GM12878 (cell line): ENCODE measurements at regions not wholly inside any gene's neighbourhood (a gene's known extent, or its start where the extent isn't known, plus 50 kb on each side); places are given as distances from the start of the nearest gene placed in this dataset.

Experiments used
- PAX5 ChIP-seq: IDR thresholded peaks from 2 replicates; pipeline ENCODE4 v1.6.1; 2011; ENCODE audit warnings: low read depth, low read length, borderline replicate concordance
- POLR2A ChIP-seq: IDR thresholded peaks from 2 replicates; pipeline ENCODE4 v1.6.1; 2011; ENCODE audit warnings: low read depth, mild to moderate bottlenecking, low read length
- RCOR1 ChIP-seq: conservative IDR thresholded peaks from 2 replicates; pipeline ENCODE4 v1.6.1; 2012; ENCODE audit warnings: low read depth, low read length, improper control_type of control experiment
- SP1 ChIP-seq: IDR thresholded peaks from one replicate; pipeline ENCODE4 v1.6.1; 2011; ENCODE audit warnings: low read depth, low read length
- TF ChIP-seq, protein P1 (sequence below): fragments of 450-650 bp; IDR thresholded peaks from 2 replicates; pipeline ENCODE4 v1.6.1; 2017; ENCODE audit warnings: mild to moderate bottlenecking, low read depth, inconsistent platforms; ENCODE audit not compliant: poor library complexity, severe bottlenecking
- TF ChIP-seq, protein P2 (sequence below): IDR thresholded peaks from 2 replicates; pipeline ENCODE4 v1.6.1; 2012; ENCODE audit warnings: low read depth, low read length, improper control_type of control experiment

GRCh38 chr10:2487921-2488320, 579.4 kb upstream of the PFKP start:
- TF ChIP-seq, protein P1, sequence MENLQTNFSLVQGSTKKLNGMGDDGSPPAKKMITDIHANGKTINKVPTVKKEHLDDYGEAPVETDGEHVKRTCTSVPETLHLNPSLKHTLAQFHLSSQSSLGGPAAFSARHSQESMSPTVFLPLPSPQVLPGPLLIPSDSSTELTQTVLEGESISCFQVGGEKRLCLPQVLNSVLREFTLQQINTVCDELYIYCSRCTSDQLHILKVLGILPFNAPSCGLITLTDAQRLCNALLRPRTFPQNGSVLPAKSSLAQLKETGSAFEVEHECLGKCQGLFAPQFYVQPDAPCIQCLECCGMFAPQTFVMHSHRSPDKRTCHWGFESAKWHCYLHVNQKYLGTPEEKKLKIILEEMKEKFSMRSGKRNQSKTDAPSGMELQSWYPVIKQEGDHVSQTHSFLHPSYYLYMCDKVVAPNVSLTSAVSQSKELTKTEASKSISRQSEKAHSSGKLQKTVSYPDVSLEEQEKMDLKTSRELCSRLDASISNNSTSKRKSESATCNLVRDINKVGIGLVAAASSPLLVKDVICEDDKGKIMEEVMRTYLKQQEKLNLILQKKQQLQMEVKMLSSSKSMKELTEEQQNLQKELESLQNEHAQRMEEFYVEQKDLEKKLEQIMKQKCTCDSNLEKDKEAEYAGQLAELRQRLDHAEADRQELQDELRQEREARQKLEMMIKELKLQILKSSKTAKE, result no peak
- TF ChIP-seq RCOR1 (no peak), PAX5 (no peak), SP1 (no peak), POLR2A (no peak)
- TF ChIP-seq, protein P2, sequence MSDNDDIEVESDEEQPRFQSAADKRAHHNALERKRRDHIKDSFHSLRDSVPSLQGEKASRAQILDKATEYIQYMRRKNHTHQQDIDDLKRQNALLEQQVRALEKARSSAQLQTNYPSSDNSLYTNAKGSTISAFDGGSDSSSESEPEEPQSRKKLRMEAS, result no peak
